ENCODE measurements at regions not wholly inside any gene's neighbourhood (a gene's known extent, or its start where the extent isn't known, plus 50 kb on each side); places are given as distances from the start of the nearest gene placed in this dataset.

DNA sequence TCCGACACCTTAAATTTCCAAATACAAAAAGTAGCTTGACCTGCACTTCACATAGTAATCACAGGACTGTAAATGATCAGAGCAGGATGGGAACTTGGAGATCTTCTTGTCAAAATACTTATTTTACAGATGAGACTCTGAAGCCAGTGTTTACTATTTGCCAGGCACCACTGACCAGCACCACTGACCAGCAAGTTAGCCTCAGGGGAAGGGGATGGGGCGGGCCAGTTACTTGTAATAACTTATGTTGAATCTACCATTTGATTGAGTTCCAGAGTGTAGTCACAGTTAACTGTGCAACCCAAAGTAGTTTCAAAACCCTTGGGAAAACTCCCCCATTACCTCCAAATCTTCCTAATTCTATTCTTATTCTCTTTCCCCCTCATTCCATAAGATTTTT, 278.4 kb downstream of the PCNX1 start:
- Histone ChIP-seq H3K36me3 (no peaks in the 10 kb centered on the region), H3K9me3 (no peaks in the 10 kb centered on the region), H3K27me3 (peaks cover 6% of the 10 kb centered on the region), H3K4me3 (ENCODE audit: low read depth in 1 of 2, low read length in 1 of 2) (no peak overlapping the region), H3K27ac (no peak overlapping the region), H3K4me1 (ENCODE audit: control insufficient read depth in 1 of 2, insufficient read depth in 1 of 2, low read depth in 1 of 2, low read length in 1 of 2) (no peaks in the 10 kb centered on the region)
- TF ChIP-seq, protein P1, sequence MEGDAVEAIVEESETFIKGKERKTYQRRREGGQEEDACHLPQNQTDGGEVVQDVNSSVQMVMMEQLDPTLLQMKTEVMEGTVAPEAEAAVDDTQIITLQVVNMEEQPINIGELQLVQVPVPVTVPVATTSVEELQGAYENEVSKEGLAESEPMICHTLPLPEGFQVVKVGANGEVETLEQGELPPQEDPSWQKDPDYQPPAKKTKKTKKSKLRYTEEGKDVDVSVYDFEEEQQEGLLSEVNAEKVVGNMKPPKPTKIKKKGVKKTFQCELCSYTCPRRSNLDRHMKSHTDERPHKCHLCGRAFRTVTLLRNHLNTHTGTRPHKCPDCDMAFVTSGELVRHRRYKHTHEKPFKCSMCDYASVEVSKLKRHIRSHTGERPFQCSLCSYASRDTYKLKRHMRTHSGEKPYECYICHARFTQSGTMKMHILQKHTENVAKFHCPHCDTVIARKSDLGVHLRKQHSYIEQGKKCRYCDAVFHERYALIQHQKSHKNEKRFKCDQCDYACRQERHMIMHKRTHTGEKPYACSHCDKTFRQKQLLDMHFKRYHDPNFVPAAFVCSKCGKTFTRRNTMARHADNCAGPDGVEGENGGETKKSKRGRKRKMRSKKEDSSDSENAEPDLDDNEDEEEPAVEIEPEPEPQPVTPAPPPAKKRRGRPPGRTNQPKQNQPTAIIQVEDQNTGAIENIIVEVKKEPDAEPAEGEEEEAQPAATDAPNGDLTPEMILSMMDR (IDR thresholded peaks at IDR 0.05), result no peak

DNA sequence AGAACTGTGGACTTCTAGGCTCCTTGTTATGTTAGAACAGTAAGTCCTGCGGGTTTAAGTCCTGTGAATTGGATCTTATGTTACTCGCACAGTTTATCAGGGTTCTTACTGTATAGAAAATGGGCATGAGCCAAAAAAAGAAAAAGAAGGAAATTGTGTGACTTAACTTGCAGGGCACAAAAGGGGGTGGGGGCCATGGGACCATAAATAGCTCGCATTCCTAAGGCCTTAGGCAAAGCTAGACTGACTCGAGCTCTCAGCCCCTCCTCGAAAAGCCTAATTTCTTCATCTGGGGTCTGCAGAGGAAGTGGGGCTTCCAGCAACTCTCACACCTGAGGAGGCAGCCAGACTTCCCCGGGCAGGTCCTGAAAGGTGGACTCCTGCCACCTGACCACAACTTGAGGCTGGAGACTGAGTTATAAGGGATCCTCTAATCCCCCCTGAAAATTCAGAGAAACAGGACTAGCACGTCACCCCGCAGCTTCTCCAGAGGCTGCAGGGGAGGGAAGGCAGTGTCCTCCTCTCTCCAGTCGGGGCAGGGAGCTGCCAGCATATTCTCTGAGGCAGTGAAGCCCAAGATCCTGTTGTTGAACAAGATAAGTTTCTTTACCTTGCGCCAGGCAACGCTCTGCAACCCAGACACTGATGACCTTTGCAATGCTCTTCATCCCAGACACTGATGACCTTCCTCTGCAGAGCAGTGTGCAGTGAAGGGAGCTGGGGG, 280.5 kb downstream of the PCNX1 start:
- peaks cover 12% of the 10 kb centered on the region for H3K27me3 ChIP-seq
- no peak overlapping the region for H3K27ac ChIP-seq
- TF ChIP-seq, protein P1 (IDR thresholded peaks at IDR 0.05), result no peak
- H3K36me3 ChIP-seq, result no peaks in the 10 kb centered on the region
- no peak overlapping the region for H3K4me3 ChIP-seq (ENCODE audit: low read depth in 1 of 2, low read length in 1 of 2)
- no peaks in the 10 kb centered on the region for H3K9me3 ChIP-seq
- H3K4me1 ChIP-seq (ENCODE audit: control insufficient read depth in 1 of 2, insufficient read depth in 1 of 2, low read depth in 1 of 2, low read length in 1 of 2), result no peaks in the 10 kb centered on the region

DNA sequence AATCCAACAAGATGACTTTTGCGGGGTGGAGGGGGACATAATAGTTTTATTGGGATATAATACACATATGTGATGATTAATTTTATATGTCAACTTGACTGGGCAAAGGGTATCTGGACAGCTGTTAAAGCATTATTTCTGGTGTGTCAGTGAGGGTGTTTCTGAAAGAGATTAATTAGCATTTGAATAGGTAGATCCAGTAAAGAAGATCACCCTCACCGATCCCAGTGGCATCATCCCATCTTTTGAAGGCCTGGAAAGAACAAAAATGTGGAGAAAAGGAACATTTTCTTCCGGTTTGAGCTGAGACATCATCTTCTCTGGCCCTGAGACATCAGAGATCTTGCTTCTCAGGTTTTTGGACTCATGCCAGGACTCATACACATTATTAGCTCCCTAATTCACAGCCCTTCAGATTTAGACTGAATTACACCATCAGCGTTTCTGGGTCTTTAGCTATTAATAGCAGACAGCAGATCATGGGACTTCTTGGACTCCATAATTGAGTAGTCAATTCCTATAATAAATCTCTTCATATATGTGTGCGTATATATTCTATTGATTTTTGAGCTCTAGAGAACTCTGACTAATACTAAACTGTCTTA, 283.6 kb downstream of the PCNX1 start:
- Histone ChIP-seq H3K36me3 (no peaks in the 10 kb centered on the region), H3K27ac (no peak overlapping the region), H3K27me3 (peaks cover 18% of the 10 kb centered on the region), H3K4me1 (ENCODE audit: control insufficient read depth in 1 of 2, insufficient read depth in 1 of 2, low read depth in 1 of 2, low read length in 1 of 2) (no peaks in the 10 kb centered on the region), H3K4me3 (ENCODE audit: low read depth in 1 of 2, low read length in 1 of 2) (no peak overlapping the region), H3K9me3 (no peaks in the 10 kb centered on the region)
- TF ChIP-seq, protein P1 (IDR thresholded peaks at IDR 0.05), result no peak

DNA sequence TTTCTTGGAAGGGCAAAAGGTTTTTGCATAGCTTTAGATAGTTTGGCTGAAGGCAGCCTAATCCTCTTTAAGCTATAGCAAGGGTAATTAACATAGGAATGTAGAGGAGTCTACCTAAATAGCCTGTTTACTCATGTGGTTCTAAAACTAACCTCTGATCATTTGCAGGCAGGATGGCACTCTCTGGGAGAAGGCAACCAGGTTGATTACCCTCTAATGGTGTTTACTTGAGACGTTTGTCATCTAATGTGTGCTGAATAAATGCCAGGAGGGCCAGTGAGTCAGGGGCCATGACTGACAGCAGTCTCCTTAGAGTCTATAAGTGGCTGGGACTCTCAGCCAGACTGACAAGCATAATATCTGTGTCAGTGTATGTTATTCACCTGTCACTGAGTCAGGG, 286.4 kb downstream of the PCNX1 start:
- Histone ChIP-seq H3K4me3 (ENCODE audit: low read depth in 1 of 2, low read length in 1 of 2) (no peak overlapping the region), H3K27me3 (peaks cover 11% of the 10 kb centered on the region), H3K36me3 (no peaks in the 10 kb centered on the region), H3K9me3 (no peaks in the 10 kb centered on the region), H3K4me1 (ENCODE audit: control insufficient read depth in 1 of 2, insufficient read depth in 1 of 2, low read depth in 1 of 2, low read length in 1 of 2) (peaks cover 0 to 2% of the 10 kb centered on the region in 2 experiments), H3K27ac (no peak overlapping the region)
- TF ChIP-seq, protein P1 (IDR thresholded peaks at IDR 0.05), result no peak

DNA sequence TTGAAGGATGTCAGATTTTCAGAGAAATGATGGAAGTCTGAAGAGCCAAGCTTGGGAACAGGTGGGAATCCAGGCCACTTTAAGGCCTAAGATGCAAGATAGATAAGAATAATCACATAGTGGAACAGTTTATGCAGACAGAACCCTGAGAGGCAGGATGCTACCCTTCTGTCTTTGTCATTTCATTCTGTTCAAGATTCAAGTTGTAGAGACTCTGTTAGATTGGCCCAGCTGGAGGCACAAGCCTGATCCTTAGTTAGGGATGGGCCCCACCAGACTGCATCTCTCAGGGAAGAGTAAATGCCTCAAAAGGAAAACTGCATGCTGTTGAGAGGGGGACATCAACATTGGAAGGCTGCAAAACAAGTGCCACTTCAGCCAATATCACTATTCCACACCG, 287.0 kb downstream of the PCNX1 start:
- H3K9me3 ChIP-seq, result no peaks in the 10 kb centered on the region
- no peaks in the 10 kb centered on the region for H3K36me3 ChIP-seq
- peaks cover 11% of the 10 kb centered on the region for H3K27me3 ChIP-seq
- TF ChIP-seq, protein P1 (IDR thresholded peaks at IDR 0.05), result no peak
- H3K4me3 ChIP-seq (ENCODE audit: low read depth in 1 of 2, low read length in 1 of 2), result no peak overlapping the region
- H3K27ac ChIP-seq, result no peak overlapping the region
- peaks cover 0 to 2% of the 10 kb centered on the region in 2 experiments for H3K4me1 ChIP-seq (ENCODE audit: control insufficient read depth in 1 of 2, insufficient read depth in 1 of 2, low read depth in 1 of 2, low read length in 1 of 2)
